ENCODE measurements at regions not wholly inside any gene's neighbourhood (a gene's known extent, or its start where the extent isn't known, plus 50 kb on each side); places are given as distances from the start of the nearest gene placed in this dataset.

DNA sequence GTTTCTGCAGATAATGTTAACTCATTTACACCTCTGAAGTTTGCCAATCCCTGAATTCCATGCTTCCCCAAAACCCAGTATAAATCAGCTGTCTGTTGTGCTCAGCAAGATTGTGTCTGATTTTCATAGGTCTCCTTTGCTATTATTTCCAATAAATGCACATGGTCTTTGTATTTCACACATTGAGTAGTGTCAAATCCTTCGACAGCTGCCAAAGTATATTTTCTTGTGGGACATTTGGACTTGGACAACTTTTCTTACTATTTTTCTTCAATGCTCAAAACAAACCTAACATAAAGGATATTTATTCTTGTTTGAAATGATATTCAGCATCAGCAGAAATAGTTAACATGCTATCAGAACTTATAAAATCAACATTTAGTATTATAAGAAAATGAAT lies 406.1 kb upstream of the OR4E1 start:
- Histone ChIP-seq H3K36me3 (ENCODE audit: control insufficient read depth, insufficient read depth, low read length) (no peaks in the 10 kb centered on the region), H3K4me3 (ENCODE audit: low read depth, low read length) (no peak overlapping the region), H3K27me3 (ENCODE audit: control insufficient read depth, insufficient read depth, low read length) (no peaks in the 10 kb centered on the region)
- no peak for DNase-seq (ENCODE audit: low read depth)
- TF ChIP-seq, protein P1, sequence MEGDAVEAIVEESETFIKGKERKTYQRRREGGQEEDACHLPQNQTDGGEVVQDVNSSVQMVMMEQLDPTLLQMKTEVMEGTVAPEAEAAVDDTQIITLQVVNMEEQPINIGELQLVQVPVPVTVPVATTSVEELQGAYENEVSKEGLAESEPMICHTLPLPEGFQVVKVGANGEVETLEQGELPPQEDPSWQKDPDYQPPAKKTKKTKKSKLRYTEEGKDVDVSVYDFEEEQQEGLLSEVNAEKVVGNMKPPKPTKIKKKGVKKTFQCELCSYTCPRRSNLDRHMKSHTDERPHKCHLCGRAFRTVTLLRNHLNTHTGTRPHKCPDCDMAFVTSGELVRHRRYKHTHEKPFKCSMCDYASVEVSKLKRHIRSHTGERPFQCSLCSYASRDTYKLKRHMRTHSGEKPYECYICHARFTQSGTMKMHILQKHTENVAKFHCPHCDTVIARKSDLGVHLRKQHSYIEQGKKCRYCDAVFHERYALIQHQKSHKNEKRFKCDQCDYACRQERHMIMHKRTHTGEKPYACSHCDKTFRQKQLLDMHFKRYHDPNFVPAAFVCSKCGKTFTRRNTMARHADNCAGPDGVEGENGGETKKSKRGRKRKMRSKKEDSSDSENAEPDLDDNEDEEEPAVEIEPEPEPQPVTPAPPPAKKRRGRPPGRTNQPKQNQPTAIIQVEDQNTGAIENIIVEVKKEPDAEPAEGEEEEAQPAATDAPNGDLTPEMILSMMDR (IDR thresholded peaks at IDR 0.05; ENCODE audit: insufficient read depth, low read length, severe bottlenecking): no peak
- FAIRE-seq: no peak

DNA sequence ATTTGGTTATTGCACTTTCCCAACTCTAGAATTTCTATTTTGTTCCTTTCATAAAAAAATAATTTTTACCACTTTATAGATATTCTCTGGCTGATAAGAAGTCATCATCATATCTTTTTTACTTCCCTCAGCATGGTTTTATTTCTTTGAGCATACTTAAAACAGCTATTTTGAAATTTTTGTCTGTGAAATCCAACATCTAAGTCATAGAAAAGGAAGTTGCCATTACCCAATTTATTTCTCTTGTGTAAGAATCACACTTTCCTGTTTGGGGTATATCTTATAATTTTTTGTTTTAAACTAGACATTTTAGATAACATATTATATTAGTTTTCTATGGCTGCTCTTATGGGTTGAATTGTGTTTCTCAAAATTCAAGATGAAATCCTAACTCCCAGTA lies 400.2 kb upstream of the OR4E1 start:
- no peak overlapping the region for H3K4me3 ChIP-seq (ENCODE audit: low read depth, low read length)
- TF ChIP-seq, protein P1 (IDR thresholded peaks at IDR 0.05; ENCODE audit: insufficient read depth, low read length, severe bottlenecking): no peak
- DNase-seq (ENCODE audit: low read depth) (no peak), FAIRE-seq (no peak)
- no peaks in the 10 kb centered on the region for H3K36me3 ChIP-seq (ENCODE audit: control insufficient read depth, insufficient read depth, low read length)
- H3K27me3 ChIP-seq (ENCODE audit: control insufficient read depth, insufficient read depth, low read length): no peaks in the 10 kb centered on the region

DNA sequence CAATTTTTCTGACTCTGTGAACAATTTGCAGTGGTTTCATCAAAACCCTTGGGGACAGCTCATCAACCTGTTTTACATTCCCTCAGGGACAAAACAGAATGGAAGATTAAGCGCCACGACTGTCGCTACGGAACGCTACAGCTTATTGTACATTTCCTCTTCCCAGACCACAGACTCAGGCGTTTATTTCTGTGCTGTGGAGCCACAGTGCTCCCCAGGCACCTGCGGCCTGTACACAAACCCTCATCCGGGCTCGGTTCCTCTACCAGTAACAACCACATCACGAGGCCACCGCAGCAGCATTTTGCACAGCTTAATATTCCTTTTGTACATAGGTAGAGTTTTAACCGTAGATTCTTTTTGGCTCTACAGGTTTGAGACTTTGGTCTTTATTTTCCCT lies 397.4 kb upstream of the OR4E1 start:
- DNase-seq (ENCODE audit: low read depth) (no peak), FAIRE-seq (no peak)
- Histone ChIP-seq H3K27me3 (ENCODE audit: control insufficient read depth, insufficient read depth, low read length) (no peaks in the 10 kb centered on the region), H3K4me3 (ENCODE audit: low read depth, low read length) (no peak overlapping the region), H3K36me3 (ENCODE audit: control insufficient read depth, insufficient read depth, low read length) (no peaks in the 10 kb centered on the region)
- TF ChIP-seq, protein P1 (IDR thresholded peaks at IDR 0.05; ENCODE audit: insufficient read depth, low read length, severe bottlenecking): no peak

DNA sequence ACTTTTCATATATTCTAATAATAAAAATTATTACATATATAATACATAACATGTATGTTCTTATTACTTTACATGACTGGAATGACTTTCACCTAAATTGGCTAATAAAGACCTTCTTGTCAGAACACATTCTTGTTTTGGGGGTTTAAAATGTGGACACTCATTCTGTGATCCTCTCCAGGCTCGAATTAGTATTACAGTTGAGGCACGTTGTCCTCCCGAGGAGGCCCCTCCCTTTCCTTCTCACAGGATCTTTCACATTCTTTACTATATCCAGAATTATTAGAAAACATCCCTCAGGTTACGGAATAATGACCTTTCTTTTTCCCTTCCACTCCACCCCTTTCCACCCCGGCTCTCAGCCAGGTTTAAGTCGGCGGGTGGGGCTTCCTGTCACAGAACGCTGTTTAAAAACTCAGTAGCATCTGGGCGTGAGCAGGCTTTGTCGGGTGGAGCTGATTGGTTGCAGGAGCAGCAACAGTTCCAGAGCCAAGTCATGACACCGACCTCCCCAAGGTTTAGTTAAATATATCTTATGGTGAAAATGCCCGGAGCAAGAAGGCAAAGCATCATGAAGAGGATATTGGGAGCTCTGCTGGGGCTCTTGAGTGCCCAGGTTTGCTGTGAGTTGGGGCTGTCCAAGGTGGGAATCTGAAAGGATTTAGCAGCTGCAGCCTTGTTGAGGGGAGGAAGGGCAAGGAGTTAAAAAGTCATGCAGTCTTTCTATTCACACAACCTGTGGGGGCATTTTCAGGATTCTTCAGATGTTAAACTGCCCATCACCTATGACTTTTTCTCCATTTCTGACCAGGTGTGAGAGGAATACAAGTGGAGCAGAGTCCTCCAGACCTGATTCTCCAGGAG lies 396.7 kb upstream of the OR4E1 start:
- TF ChIP-seq, protein P1 (IDR thresholded peaks at IDR 0.05; ENCODE audit: insufficient read depth, low read length, severe bottlenecking): no peak
- Histone ChIP-seq H3K4me3 (ENCODE audit: low read depth, low read length) (no peak overlapping the region), H3K36me3 (ENCODE audit: control insufficient read depth, insufficient read depth, low read length) (no peaks in the 10 kb centered on the region), H3K27me3 (ENCODE audit: control insufficient read depth, insufficient read depth, low read length) (no peaks in the 10 kb centered on the region)
- DNase-seq (ENCODE audit: low read depth): peak; percentile 12
- FAIRE-seq: no peak

DNA sequence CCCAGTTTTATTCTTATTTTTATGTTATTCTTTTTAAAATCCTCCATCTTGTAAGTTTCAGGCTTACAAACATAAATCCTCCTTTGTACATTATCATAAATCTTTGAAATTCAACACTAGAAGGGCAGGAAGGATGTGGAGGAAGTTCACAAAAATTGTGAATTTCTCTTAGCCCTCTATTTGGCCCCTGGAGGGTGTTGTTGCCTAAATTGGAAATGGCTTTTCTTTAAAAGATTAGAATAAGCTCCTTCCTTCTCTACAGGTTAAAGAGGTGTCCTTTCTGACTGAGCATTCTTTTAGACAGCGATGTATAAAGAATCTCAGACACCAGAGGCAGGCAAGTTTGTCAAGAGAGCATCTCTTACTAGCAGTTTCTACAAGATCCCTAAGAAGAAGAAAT lies 391.7 kb upstream of the OR4E1 start:
- DNase-seq (ENCODE audit: low read depth) (no peak), FAIRE-seq (no peak)
- no peaks in the 10 kb centered on the region for H3K36me3 ChIP-seq (ENCODE audit: control insufficient read depth, insufficient read depth, low read length)
- no peaks in the 10 kb centered on the region for H3K27me3 ChIP-seq (ENCODE audit: control insufficient read depth, insufficient read depth, low read length)
- TF ChIP-seq, protein P1 (IDR thresholded peaks at IDR 0.05; ENCODE audit: insufficient read depth, low read length, severe bottlenecking): no peak
- no peak overlapping the region for H3K4me3 ChIP-seq (ENCODE audit: low read depth, low read length)

DNA sequence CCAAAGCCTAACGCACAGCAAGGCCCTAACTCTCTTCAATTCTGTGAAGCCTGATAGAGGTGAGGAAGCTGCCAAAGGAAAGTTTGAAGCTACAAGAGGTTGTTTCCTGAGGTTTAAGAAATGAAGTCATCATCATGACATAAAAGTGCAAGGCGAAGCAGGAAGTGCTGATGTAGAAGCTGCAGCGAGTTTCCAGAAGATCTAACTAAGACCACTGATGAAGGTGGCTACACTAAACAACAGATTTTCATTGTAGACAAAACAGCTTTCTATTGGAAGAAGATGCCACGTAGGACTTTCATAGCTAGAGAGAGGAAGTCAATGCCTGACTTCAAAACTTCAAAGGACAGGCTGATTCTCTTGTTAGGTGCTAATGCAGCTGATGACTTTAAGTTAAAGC lies 385.6 kb upstream of the OR4E1 start:
- Histone ChIP-seq H3K36me3 (ENCODE audit: control insufficient read depth, insufficient read depth, low read length) (no peaks in the 10 kb centered on the region), H3K4me3 (ENCODE audit: low read depth, low read length) (no peak overlapping the region), H3K27me3 (ENCODE audit: control insufficient read depth, insufficient read depth, low read length) (no peaks in the 10 kb centered on the region)
- TF ChIP-seq, protein P1 (IDR thresholded peaks at IDR 0.05; ENCODE audit: insufficient read depth, low read length, severe bottlenecking): no peak
- DNase-seq (ENCODE audit: low read depth) (no peak), FAIRE-seq (peak; percentile 75)
